T-helper 2 cell treated with Interferon-gamma antibody and Interleukin-4, amounts not matched to agents 5 μg/mL and 100 μg/mL, for 36 hours (primary cell): ENCODE measurements at regions not wholly inside any gene's neighbourhood (a gene's known extent, or its start where the extent isn't known, plus 50 kb on each side); places are given as distances from the start of the nearest gene placed in this dataset.
A peak's percentile ranks its signal among the peaks of the same experiment; 100 is the strongest.

ENCODE experiments used
- DNase-seq: peaks from one replicate; pipeline ENCODE4 v3.0.0; 2021; ENCODE audit warnings: low spot score
- H3K27ac Mint-ChIP-seq: one replicate; pipeline ENCODE4 v1.8.0; 2021; ENCODE audit warnings: mild to moderate bottlenecking, mixed read lengths
- H3K27me3 Mint-ChIP-seq: one replicate; pipeline ENCODE4 v1.8.0; 2021; ENCODE audit warnings: low read depth, mixed read lengths
- H3K36me3 Mint-ChIP-seq: one replicate; pipeline ENCODE4 v1.8.0; 2021; ENCODE audit warnings: low read depth, mixed read lengths
- H3K4me1 Mint-ChIP-seq: one replicate; pipeline ENCODE4 v1.8.0; 2021; ENCODE audit warnings: low read depth, mixed read lengths
- H3K4me3 Mint-ChIP-seq: one replicate; pipeline ENCODE4 v1.8.0; 2022; ENCODE audit warnings: mild to moderate bottlenecking, moderate library complexity, mixed read lengths
- H3K9me3 Mint-ChIP-seq: one replicate; pipeline ENCODE4 v1.8.0; 2021; ENCODE audit warnings: mixed read lengths

- Mint-ChIP-seq H3K27ac (no peak overlapping the region), H3K4me3 (no peak overlapping the region), H3K4me1 (no peaks in the 10 kb centered on the region), H3K9me3 (no peaks in the 10 kb centered on the region), H3K36me3 (no peaks in the 10 kb centered on the region), H3K27me3 (peaks cover 2% of the 10 kb centered on the region)
- DNase-seq: no peak
These were observed 79.6 kb upstream of the RET start for GRCh38 chr10:42997151-42997848.

- no peak for DNase-seq
- Mint-ChIP-seq H3K4me3 (no peak overlapping the region), H3K27ac (no peak overlapping the region), H3K4me1 (no peaks in the 10 kb centered on the region), H3K27me3 (peaks cover 2% of the 10 kb centered on the region), H3K9me3 (no peaks in the 10 kb centered on the region), H3K36me3 (no peaks in the 10 kb centered on the region)
These were observed 79.1 kb upstream of the RET start for GRCh38 chr10:42997849-42998165.

GRCh38 chr10:42998481-42999384 is 78.1 kb upstream of the RET start:
- H3K4me1 Mint-ChIP-seq: no peaks in the 10 kb centered on the region
- H3K27me3 Mint-ChIP-seq: peaks cover 2% of the 10 kb centered on the region
- no peaks in the 10 kb centered on the region for H3K9me3 Mint-ChIP-seq
- H3K4me3 Mint-ChIP-seq: no peak overlapping the region
- no peak for DNase-seq
- H3K27ac Mint-ChIP-seq: no peak overlapping the region
- H3K36me3 Mint-ChIP-seq: no peaks in the 10 kb centered on the region

- no peak overlapping the region for H3K4me3 Mint-ChIP-seq
- DNase-seq: no peak
- H3K4me1 Mint-ChIP-seq: no peaks in the 10 kb centered on the region
- H3K9me3 Mint-ChIP-seq: no peaks in the 10 kb centered on the region
- H3K36me3 Mint-ChIP-seq: no peaks in the 10 kb centered on the region
- H3K27ac Mint-ChIP-seq: no peak overlapping the region
- H3K27me3 Mint-ChIP-seq: peaks cover 2% of the 10 kb centered on the region
These were observed 77.4 kb upstream of the RET start for GRCh38 chr10:42999385-43000020.

- DNase-seq: no peak
- H3K27ac Mint-ChIP-seq: no peak overlapping the region
- peaks cover 2% of the 10 kb centered on the region for H3K27me3 Mint-ChIP-seq
- no peaks in the 10 kb centered on the region for H3K9me3 Mint-ChIP-seq
- no peak overlapping the region for H3K4me3 Mint-ChIP-seq
- no peaks in the 10 kb centered on the region for H3K36me3 Mint-ChIP-seq
- H3K4me1 Mint-ChIP-seq: no peaks in the 10 kb centered on the region
These were observed 76.9 kb upstream of the RET start for GRCh38 chr10:43000021-43000411.

- peaks cover 2% of the 10 kb centered on the region for H3K27me3 Mint-ChIP-seq
- H3K4me3 Mint-ChIP-seq: no peak overlapping the region
- no peaks in the 10 kb centered on the region for H3K9me3 Mint-ChIP-seq
- H3K4me1 Mint-ChIP-seq: no peaks in the 10 kb centered on the region
- H3K27ac Mint-ChIP-seq: no peak overlapping the region
- DNase-seq: no peak
- H3K36me3 Mint-ChIP-seq: no peaks in the 10 kb centered on the region
These were observed 76.0 kb upstream of the RET start for GRCh38 chr10:43000651-43001426.

- Mint-ChIP-seq H3K36me3 (no peaks in the 10 kb centered on the region), H3K27ac (no peak overlapping the region), H3K4me1 (no peaks in the 10 kb centered on the region), H3K9me3 (no peaks in the 10 kb centered on the region), H3K4me3 (no peak overlapping the region), H3K27me3 (no peaks in the 10 kb centered on the region)
- DNase-seq: no peak
These were observed 75.5 kb upstream of the RET start for GRCh38 chr10:43001427-43001795.

- DNase-seq: no peak
- H3K4me3 Mint-ChIP-seq: no peak overlapping the region
- H3K9me3 Mint-ChIP-seq: no peaks in the 10 kb centered on the region
- H3K27me3 Mint-ChIP-seq: no peaks in the 10 kb centered on the region
- no peaks in the 10 kb centered on the region for H3K4me1 Mint-ChIP-seq
- H3K27ac Mint-ChIP-seq: no peak overlapping the region
- H3K36me3 Mint-ChIP-seq: no peaks in the 10 kb centered on the region
These were observed 74.3 kb upstream of the RET start for GRCh38 chr10:43002596-43002995.

- Mint-ChIP-seq H3K4me1 (no peaks in the 10 kb centered on the region), H3K36me3 (no peaks in the 10 kb centered on the region), H3K9me3 (no peaks in the 10 kb centered on the region), H3K27me3 (peaks cover 5% of the 10 kb centered on the region), H3K27ac (no peak overlapping the region), H3K4me3 (no peak overlapping the region)
- DNase-seq: no peak
These were observed 70.4 kb upstream of the RET start for GRCh38 chr10:43006490-43006889.

- Mint-ChIP-seq H3K27me3 (peaks cover 14% of the 10 kb centered on the region), H3K4me3 (no peak overlapping the region), H3K27ac (no peak overlapping the region), H3K9me3 (no peaks in the 10 kb centered on the region), H3K36me3 (no peaks in the 10 kb centered on the region), H3K4me1 (peaks cover 8% of the 10 kb centered on the region)
- no peak for DNase-seq
These were observed 64.3 kb upstream of the RET start for GRCh38 chr10:43012578-43012977.

GRCh38 chr10:43013065-43013464 is 63.8 kb upstream of the RET start:
- peaks cover 8% of the 10 kb centered on the region for H3K4me1 Mint-ChIP-seq
- no peak for DNase-seq
- H3K4me3 Mint-ChIP-seq: no peak overlapping the region
- peaks cover 16% of the 10 kb centered on the region for H3K27me3 Mint-ChIP-seq
- no peaks in the 10 kb centered on the region for H3K9me3 Mint-ChIP-seq
- H3K36me3 Mint-ChIP-seq: no peaks in the 10 kb centered on the region
- H3K27ac Mint-ChIP-seq: no peak overlapping the region

GRCh38 chr10:43024524-43024923 is 52.3 kb upstream of the RET start:
- no peaks in the 10 kb centered on the region for H3K9me3 Mint-ChIP-seq
- no peaks in the 10 kb centered on the region for H3K4me1 Mint-ChIP-seq
- peak; percentile 1 for DNase-seq
- H3K4me3 Mint-ChIP-seq: no peak overlapping the region
- H3K27me3 Mint-ChIP-seq: peaks cover 4% of the 10 kb centered on the region
- no peak overlapping the region for H3K27ac Mint-ChIP-seq
- no peaks in the 10 kb centered on the region for H3K36me3 Mint-ChIP-seq

- Mint-ChIP-seq H3K27ac (no peak overlapping the region), H3K4me3 (no peak overlapping the region), H3K4me1 (no peaks in the 10 kb centered on the region), H3K27me3 (peaks cover 2% of the 10 kb centered on the region), H3K9me3 (no peaks in the 10 kb centered on the region), H3K36me3 (no peaks in the 10 kb centered on the region)
- DNase-seq: peak; percentile 2
These were observed 51.7 kb upstream of the RET start for GRCh38 chr10:43024942-43025700.
